Endothelial cell of umbilical vein (primary cell): ENCODE measurements at regions not wholly inside any gene's neighbourhood (a gene's known extent, or its start where the extent isn't known, plus 50 kb on each side); places are given as distances from the start of the nearest gene placed in this dataset.

ENCODE experiments used
- EZH2 ChIP-seq: IDR thresholded peaks from 2 replicates; pipeline ENCODE4 v1.6.1; 2012; ENCODE audit warnings: borderline replicate concordance, low read depth, mild to moderate bottlenecking, moderate library complexity, low read length, inconsistent platforms; ENCODE audit not compliant: severe bottlenecking
- FOS ChIP-seq: IDR thresholded peaks from 2 replicates; pipeline ENCODE4 v1.6.1; 2011; ENCODE audit warnings: mild to moderate bottlenecking, low read length, moderate library complexity, borderline replicate concordance; ENCODE audit not compliant: insufficient read depth
- JUN ChIP-seq: IDR thresholded peaks from 2 replicates; pipeline ENCODE4 v1.6.1; 2011; ENCODE audit warnings: borderline replicate concordance, low read depth; ENCODE audit not compliant: insufficient read length, insufficient read depth
- MYC ChIP-seq: IDR thresholded peaks from one replicate; pipeline ENCODE4 v1.6.1; 2011; ENCODE audit warnings: mild to moderate bottlenecking, low read depth, low read length
- POLR2A ChIP-seq: IDR thresholded peaks from 2 replicates; pipeline ENCODE4 v1.6.1; 2012; ENCODE audit warnings: low read depth, mild to moderate bottlenecking, control low read depth, low read length
- POLR2AphosphoS5 ChIP-seq: IDR thresholded peaks from 2 replicates; pipeline ENCODE4 v1.6.1; 2012; ENCODE audit warnings: low read depth, mild to moderate bottlenecking, control low read depth, low read length, moderate library complexity; ENCODE audit not compliant: insufficient read depth
- TF ChIP-seq, protein P1 (sequence below), 2 donors: IDR thresholded peaks; 1 replicate in 1 of 2; 2 replicates in 1 of 2; pipeline ENCODE4 v1.5.1; 2011; ENCODE audit warnings: low read length in 2 of 2, mild to moderate bottlenecking in 2 of 2, moderate library complexity in 2 of 2, control low read depth in 1 of 2, inconsistent platforms in 1 of 2, low read depth in 1 of 2; ENCODE audit not compliant: insufficient read depth in 1 of 2; ENCODE audit errors: extremely low read depth in 1 of 2

DNA sequence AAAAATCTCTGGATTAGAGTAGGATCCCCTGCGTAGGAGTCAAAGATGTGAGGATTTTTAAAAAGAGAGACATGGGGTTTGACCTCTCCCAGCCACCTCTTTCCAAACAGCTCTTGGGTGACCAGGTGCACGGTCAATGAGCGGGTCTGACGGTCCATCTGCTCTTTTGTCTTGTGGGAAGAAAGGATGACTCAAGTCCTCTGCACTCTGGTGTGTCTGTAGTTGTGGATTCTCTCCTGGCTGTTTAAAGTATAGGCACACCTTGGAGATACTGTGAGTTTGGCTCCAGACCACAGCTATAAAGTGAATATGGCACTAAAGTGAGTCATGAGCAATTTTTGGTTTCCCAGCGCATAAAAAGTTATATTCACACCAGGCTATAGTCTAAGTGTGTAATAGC, 209.8 kb downstream of the BMP7 start:
- TF ChIP-seq, protein P1, sequence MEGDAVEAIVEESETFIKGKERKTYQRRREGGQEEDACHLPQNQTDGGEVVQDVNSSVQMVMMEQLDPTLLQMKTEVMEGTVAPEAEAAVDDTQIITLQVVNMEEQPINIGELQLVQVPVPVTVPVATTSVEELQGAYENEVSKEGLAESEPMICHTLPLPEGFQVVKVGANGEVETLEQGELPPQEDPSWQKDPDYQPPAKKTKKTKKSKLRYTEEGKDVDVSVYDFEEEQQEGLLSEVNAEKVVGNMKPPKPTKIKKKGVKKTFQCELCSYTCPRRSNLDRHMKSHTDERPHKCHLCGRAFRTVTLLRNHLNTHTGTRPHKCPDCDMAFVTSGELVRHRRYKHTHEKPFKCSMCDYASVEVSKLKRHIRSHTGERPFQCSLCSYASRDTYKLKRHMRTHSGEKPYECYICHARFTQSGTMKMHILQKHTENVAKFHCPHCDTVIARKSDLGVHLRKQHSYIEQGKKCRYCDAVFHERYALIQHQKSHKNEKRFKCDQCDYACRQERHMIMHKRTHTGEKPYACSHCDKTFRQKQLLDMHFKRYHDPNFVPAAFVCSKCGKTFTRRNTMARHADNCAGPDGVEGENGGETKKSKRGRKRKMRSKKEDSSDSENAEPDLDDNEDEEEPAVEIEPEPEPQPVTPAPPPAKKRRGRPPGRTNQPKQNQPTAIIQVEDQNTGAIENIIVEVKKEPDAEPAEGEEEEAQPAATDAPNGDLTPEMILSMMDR (IDR thresholded peaks at IDR 0.05; ENCODE audit: extremely low read depth in 1 of 2, insufficient read depth in 1 of 2, low read depth in 1 of 2, low read length in 2 of 2), result no peak
- TF ChIP-seq EZH2 (no peak), MYC (no peak), POLR2AphosphoS5 (no peak), POLR2A (no peak), JUN (no peak), FOS (no peak)
